H54 (cell line): ENCODE measurements at regions not wholly inside any gene's neighbourhood (a gene's known extent, or its start where the extent isn't known, plus 50 kb on each side); places are given as distances from the start of the nearest gene placed in this dataset.
"Not testable (repeated sequence)": the region's sequence is repeated elsewhere in the genome, so short reads cannot be mapped to it uniquely, and the experiment has no call there.

Source experiments
- DNase-seq: peaks from one replicate; pipeline ENCODE4 v3.0.0; 2011; ENCODE audit warnings: low spot score, mixed read lengths; ENCODE audit not compliant: insufficient read length
- FAIRE-seq: peaks from 3 replicates; lab custom pipeline; 2011; peaks lifted over from hg19 to GRCh38; lab: Jason Lieb, UNC
- POLR2A ChIP-seq: IDR thresholded peaks from 2 replicates; pipeline ENCODE4 v1.6.1; 2011; ENCODE audit warnings: low read depth, mild to moderate bottlenecking, low read length

GRCh38 chr2:19623488-19623887 lies 265.1 kb upstream of the OSR1 start:
- no peak for DNase-seq
- FAIRE-seq, result peak; percentile 67
- no peak for TF ChIP-seq POLR2A

GRCh38 chr2:19617257-19617848 lies 258.9 kb upstream of the OSR1 start:
- TF ChIP-seq POLR2A, result no peak
- FAIRE-seq (no peak), DNase-seq (no peak)

- not testable (repeated sequence) for FAIRE-seq
Observed at GRCh38 chr2:19615402-19615801, 257.0 kb upstream of the OSR1 start.

GRCh38 chr2:19614066-19614465 lies 255.6 kb upstream of the OSR1 start:
- DNase-seq (no peak), FAIRE-seq (no peak)
- TF ChIP-seq POLR2A, result no peak

More at GRCh38 chr2:19615402-19615801, 257.0 kb upstream of the OSR1 start:
- not testable (repeated sequence) for DNase-seq

DNA sequence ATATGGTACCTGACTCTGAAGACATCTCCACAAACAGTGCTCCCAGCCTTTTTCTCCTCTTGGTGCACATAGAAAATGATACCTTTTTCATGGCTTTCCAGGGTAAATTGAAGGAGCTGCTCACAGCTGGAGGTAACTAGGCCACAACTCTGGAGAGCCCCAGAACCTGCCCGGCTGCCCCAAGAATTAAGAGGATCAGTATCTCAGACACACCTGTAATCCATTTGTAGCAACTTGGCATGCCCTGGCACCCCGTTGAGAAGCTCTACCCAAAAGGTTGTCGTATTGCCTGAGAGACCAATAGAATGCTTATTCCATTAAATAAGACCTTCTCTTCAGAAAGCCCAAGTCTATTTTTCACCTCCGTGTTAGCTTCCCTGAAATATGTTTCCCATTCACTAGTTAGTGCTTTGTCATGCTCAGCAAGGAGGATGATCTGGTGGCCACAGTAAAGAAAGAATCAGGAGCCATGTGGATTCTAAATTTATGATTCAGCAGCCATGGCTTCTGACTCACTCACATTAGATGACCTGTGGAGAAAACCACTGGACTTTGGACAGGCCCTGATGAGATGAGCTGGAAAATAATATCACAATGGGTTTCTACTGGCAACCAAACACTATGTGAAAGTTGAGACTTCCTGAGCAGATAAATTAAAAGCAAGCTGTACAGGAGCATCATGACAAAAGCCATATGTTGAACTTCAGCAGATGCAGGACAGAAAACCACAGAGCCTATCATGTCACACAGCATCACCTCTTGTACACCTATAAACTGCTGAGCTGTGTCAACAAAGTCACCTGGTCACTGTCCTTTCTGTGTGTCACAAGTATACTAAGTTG lies 253.3 kb upstream of the OSR1 start:
- TF ChIP-seq POLR2A, result no peak
- DNase-seq (peak; percentile 52), FAIRE-seq (peak; percentile 93)

GRCh38 chr2:19609266-19609665 lies 250.8 kb upstream of the OSR1 start:
- FAIRE-seq (no peak), DNase-seq (no peak)
- no peak for TF ChIP-seq POLR2A

- no peak for TF ChIP-seq POLR2A
- FAIRE-seq (peak; percentile 98), DNase-seq (peak; percentile 41)
Observed at GRCh38 chr2:19607931-19608771, 249.7 kb upstream of the OSR1 start.

DNA sequence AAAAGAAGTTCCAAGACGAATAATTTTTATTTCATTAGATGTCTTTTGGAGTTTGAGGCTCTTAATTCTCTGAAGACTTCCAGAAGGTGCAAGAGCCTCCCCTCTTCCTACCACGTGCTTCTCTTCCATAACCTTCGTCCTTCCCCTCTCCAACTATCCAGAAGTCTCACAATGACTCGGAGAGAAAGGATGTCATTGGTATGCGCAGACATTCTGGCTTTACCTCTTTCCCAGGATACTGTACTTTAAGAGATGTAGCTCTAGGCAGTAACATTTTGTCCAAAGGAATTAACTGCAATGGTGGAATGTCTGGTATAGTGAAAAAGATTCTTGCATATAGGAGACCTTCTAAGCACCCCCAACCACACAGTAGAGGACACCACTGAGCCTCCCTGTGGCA lies 249.0 kb upstream of the OSR1 start:
- TF ChIP-seq POLR2A, result no peak
- no peak for FAIRE-seq
- DNase-seq, result no peak

DNA sequence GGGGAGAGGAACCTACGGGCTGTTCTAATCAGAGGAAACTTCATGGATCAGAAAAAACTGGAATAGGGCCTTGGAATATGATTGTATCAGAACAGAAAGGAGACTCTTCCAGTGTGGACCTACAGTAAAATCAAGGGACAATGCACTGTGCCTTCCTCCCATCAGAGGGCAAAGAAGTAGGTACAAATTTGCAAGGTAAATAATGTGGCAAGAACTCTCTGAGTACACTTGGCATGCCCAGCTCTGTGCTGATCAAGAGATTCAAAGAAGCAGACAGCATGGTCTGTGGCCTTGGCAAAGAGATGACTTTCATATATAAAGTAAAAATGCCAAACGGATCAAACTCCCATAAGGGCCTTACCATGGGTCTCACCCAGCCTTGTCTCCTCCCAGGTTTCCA lies 242.6 kb upstream of the OSR1 start:
- no peak for FAIRE-seq
- no peak for TF ChIP-seq POLR2A
- no peak for DNase-seq

GRCh38 chr2:19600506-19600905 lies 242.1 kb upstream of the OSR1 start:
- no peak for FAIRE-seq
- no peak for DNase-seq
- no peak for TF ChIP-seq POLR2A

- no peak for FAIRE-seq
- TF ChIP-seq POLR2A, result no peak
- DNase-seq, result no peak
Observed at GRCh38 chr2:19598971-19599370, 240.5 kb upstream of the OSR1 start.

DNA sequence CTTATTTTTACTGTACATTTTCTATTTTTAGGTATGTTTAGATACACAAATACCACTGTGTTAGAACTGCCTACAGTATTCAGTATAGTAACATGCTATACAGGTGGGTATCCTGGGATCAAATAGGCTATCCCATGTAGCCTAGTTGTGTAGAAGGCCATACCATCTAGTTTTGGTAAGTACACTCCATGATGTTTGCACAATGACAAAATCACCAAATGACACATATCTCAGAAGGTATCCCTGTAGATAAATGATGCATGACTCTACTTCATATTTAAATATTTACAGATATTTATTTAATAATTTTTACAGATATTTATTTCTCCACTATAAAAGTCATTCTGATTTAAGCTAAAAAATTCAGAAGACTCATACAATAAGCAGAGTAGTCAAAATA lies 233.8 kb upstream of the OSR1 start:
- no peak for TF ChIP-seq POLR2A
- DNase-seq (no peak), FAIRE-seq (no peak)

GRCh38 chr2:19589791-19590190 lies 231.4 kb upstream of the OSR1 start:
- FAIRE-seq (no peak), DNase-seq (no peak)
- TF ChIP-seq POLR2A, result no peak

GRCh38 chr2:19580830-19581229 lies 222.4 kb upstream of the OSR1 start:
- DNase-seq, result no peak
- FAIRE-seq, result no peak
- no peak for TF ChIP-seq POLR2A
